Type B pancreatic cell (in vitro differentiated cells): ENCODE measurements at regions not wholly inside any gene's neighbourhood (a gene's known extent, or its start where the extent isn't known, plus 50 kb on each side); places are given as distances from the start of the nearest gene placed in this dataset.

Experiments used
- DNase-seq: peaks from one replicate; pipeline ENCODE4 v3.0.0; 2021; ENCODE audit warnings: mixed read lengths; ENCODE audit not compliant: unreplicated experiment; ENCODE audit errors: extremely low spot score
- H3K27ac Mint-ChIP-seq: 2 replicates; pipeline ENCODE4 v1.8.0; 2021; ENCODE audit warnings: mild to moderate bottlenecking, mixed read lengths
- H3K27me3 Mint-ChIP-seq: 2 replicates; pipeline ENCODE4 v1.8.0; 2021; ENCODE audit warnings: mixed read lengths
- H3K36me3 Mint-ChIP-seq: 2 replicates; pipeline ENCODE4 v1.8.0; 2021; ENCODE audit warnings: mixed read lengths
- H3K4me1 Mint-ChIP-seq: one replicate; pipeline ENCODE4 v1.8.0; 2021; ENCODE audit warnings: mixed read lengths; ENCODE audit not compliant: unreplicated experiment
- H3K4me3 Mint-ChIP-seq: 2 replicates; pipeline ENCODE4 v1.8.0; 2021; ENCODE audit warnings: mild to moderate bottlenecking, mixed read lengths
- H3K9me3 Mint-ChIP-seq: 2 replicates; pipeline ENCODE4 v1.8.0; 2021; ENCODE audit warnings: mixed read lengths
- TF ChIP-seq, protein P1 (sequence below): fragments of 200-600 bp; sonication (generic); conservative IDR thresholded peaks from 2 replicates; pipeline ENCODE4 v1.5.0; 2021; ENCODE audit warnings: antibody characterized with exemption, mild to moderate bottlenecking

DNA sequence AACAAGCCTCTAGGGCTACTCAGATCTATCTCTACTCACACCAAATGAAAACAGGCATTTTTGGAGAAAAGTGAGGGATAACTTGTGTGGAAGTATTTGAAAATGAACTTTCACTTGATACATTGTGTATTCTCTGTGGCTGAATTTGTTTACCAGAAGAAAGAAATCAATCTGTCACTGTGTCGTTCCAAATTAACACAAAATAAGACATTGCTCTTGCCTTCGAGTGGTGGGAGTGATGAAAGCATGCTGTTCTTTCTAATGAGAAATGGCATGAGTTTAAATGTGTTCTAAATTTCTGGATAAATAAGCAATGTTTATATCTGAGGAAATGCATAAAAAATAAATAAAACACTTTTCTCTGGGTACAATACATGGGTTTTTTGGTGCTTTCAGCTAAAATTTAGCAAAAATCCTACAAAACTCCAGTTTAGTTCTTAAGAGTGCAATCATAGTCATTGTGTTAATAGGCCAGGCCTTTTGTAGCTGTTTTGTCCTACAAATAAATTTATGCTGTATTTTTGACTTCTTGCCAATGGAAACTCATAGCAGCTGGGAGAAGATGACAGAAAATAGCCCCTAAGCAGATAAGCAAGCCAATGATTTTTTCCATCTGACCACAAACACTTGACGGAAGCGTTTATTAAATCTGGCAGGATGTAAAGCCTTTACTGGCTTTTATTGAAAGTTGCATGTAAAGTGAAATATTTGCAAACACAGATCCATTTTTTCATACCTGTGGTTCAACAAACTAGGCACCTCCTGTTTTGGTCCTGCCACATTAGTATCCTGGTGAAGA is 1064.1 kb upstream of the GHITM start:
- Mint-ChIP-seq H3K36me3 (no peaks in the 10 kb centered on the region), H3K9me3 (peaks cover 8% of the 10 kb centered on the region), H3K27ac (no peak overlapping the region), H3K4me3 (no peak overlapping the region), H3K4me1 (peaks cover 12% of the 10 kb centered on the region), H3K27me3 (no peaks in the 10 kb centered on the region)
- no peak for DNase-seq
- TF ChIP-seq, protein P1, sequence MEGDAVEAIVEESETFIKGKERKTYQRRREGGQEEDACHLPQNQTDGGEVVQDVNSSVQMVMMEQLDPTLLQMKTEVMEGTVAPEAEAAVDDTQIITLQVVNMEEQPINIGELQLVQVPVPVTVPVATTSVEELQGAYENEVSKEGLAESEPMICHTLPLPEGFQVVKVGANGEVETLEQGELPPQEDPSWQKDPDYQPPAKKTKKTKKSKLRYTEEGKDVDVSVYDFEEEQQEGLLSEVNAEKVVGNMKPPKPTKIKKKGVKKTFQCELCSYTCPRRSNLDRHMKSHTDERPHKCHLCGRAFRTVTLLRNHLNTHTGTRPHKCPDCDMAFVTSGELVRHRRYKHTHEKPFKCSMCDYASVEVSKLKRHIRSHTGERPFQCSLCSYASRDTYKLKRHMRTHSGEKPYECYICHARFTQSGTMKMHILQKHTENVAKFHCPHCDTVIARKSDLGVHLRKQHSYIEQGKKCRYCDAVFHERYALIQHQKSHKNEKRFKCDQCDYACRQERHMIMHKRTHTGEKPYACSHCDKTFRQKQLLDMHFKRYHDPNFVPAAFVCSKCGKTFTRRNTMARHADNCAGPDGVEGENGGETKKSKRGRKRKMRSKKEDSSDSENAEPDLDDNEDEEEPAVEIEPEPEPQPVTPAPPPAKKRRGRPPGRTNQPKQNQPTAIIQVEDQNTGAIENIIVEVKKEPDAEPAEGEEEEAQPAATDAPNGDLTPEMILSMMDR: no peak

DNA sequence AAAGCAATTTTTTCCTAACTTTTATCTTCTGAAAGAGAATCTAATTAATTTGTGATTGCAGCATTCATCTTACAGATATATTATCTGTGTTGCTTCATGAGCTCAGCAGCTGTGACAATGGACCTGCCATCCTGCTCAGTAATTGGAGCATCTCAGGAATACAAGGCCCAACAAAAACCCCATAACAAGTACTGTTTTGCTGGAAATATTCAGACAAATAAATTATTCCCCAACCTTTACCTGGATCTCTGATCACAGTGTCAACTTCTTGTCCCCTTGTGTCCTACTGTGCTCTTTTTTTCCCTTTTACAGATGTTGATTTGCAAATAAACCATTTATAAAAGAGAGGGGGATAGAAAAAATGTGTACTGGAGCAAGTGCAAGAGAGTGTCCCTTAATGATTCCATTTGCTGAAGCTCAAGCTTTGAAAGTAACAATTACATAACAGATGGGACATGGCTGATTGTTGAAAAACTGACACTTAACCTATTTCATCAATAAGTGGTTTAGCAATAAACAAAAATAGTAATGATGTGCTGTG is 1063.4 kb upstream of the GHITM start:
- Mint-ChIP-seq H3K9me3 (peaks cover 8% of the 10 kb centered on the region), H3K27me3 (no peaks in the 10 kb centered on the region)

DNA sequence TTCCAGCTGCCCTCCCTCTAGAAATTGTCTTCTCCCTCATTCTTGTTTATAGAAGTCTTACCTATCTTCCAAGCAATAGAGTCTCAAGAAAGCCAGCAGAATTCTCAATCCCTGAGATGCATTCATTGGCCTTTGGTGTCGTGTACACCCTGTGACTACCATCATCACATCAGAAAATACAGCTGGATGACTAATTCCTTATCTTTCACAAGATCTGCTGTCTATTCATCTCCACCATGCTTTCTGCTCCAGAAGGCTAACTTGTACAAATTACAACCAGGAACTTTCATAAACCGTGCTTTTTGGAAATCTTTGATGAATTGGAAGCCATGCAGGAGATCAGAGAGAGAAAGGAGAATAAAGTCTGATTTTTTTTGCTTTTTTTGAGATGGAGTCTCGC is 1062.9 kb upstream of the GHITM start:
- TF ChIP-seq, protein P1: no peak
- Mint-ChIP-seq H3K4me3 (no peak overlapping the region), H3K9me3 (peaks cover 8% of the 10 kb centered on the region), H3K27ac (no peak overlapping the region), H3K27me3 (no peaks in the 10 kb centered on the region), H3K4me1 (peaks cover 12% of the 10 kb centered on the region), H3K36me3 (no peaks in the 10 kb centered on the region)
- DNase-seq: no peak

More for the DNA sequence above, 1063.4 kb upstream of the GHITM start:
- Mint-ChIP-seq H3K4me3 (no peak overlapping the region), H3K4me1 (peaks cover 12% of the 10 kb centered on the region), H3K36me3 (no peaks in the 10 kb centered on the region), H3K27ac (no peak overlapping the region)
- DNase-seq: no peak
- TF ChIP-seq, protein P1: no peak

DNA sequence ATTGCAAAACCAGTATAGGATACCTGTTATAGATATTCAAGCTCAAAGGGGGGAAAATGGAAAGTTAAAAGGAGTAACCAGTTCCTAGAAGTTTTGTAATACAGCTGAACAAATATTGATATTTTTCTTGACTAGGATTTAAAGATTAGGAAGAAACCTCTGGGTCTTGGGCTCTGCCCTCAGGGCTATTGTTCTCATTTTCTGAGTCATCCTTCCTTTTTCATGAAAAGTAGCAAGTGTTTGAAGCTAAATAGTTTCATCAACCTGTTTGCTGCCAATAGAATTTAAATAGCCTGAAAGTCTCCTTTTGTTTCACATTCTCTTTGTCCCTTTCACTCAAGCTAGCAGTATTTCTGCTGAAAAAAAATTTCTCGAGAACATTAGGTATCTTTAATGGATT is 1061.1 kb upstream of the GHITM start:
- H3K4me1 Mint-ChIP-seq: peaks cover 12% of the 10 kb centered on the region
- TF ChIP-seq, protein P1: no peak
- H3K36me3 Mint-ChIP-seq: no peaks in the 10 kb centered on the region
- no peak for DNase-seq
- no peaks in the 10 kb centered on the region for H3K27me3 Mint-ChIP-seq
- H3K4me3 Mint-ChIP-seq: no peak overlapping the region
- no peak overlapping the region for H3K27ac Mint-ChIP-seq
- H3K9me3 Mint-ChIP-seq: peaks cover 7% of the 10 kb centered on the region

DNA sequence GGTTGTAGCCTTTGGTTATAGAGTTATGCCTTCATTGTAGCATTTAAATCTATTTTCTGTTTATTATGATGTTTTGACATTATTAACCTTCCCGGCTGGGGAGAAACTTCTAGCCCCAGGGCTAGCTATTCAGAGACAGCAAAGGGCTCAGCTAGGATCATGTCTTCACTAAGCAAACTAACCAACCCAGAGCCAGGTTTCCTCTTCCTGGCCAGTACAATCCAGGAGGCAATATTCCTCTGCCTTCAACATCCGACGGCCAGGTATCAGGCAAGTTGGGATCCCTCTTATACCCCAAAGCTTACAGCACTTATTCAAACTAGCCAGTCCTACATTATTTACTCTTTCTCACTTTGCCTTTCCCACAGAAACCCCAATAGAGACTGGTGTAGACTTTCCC is 1060.7 kb upstream of the GHITM start:
- Mint-ChIP-seq H3K36me3 (no peaks in the 10 kb centered on the region), H3K4me3 (no peak overlapping the region), H3K27me3 (no peaks in the 10 kb centered on the region), H3K9me3 (peaks cover 6% of the 10 kb centered on the region), H3K27ac (no peak overlapping the region), H3K4me1 (peaks cover 8% of the 10 kb centered on the region)
- TF ChIP-seq, protein P1: no peak
- DNase-seq: no peak
